HCT116 (cell line): ENCODE measurements at regions not wholly inside any gene's neighbourhood (a gene's known extent, or its start where the extent isn't known, plus 50 kb on each side); places are given as distances from the start of the nearest gene placed in this dataset.

Experiments
- ATAC-seq: fragments of 200-7000 bp; cut with Tn5 transposase; 2 replicates; pipeline ENCODE4 v1.9.1; 2020; ENCODE audit warnings: mild to moderate bottlenecking, moderate library complexity
- BruUV-seq: library from RNA; stranded (reverse); fragments of 400-500 nt; replicated peaks from 2 replicates; lab custom pipeline; 2021; lab: Mats Ljungman, UMichigan
- CTCF ChIA-PET: fragments of 300-600 bp; sonication (Branson Sonifier 250); formaldehyde crosslinking; loops from one replicate; lab custom pipeline; 2021; ENCODE audit warnings: antibody characterized with exemption; lab: Charles Lee
- POLR2A ChIA-PET: fragments of 300-600, 350-600 bp; sonication (Branson Sonifier 250); formaldehyde crosslinking; loops from one replicate; lab custom pipeline; 2021; ENCODE audit warnings: antibody characterized with exemption; lab: Charles Lee
- RAD21 ChIA-PET, 2 experiments: fragments of 300-600 bp; sonication (Branson Sonifier 250); formaldehyde crosslinking; loops; one replicate each; lab custom pipeline; 2023; ENCODE audit warnings: low total read pairs in 2 of 2; ENCODE audit not compliant: uncharacterized antibody in 2 of 2, unreplicated experiment in 2 of 2, low non-redundant PET in 1 of 2; lab: Charles Lee
- DNase-seq: peaks from one replicate; pipeline ENCODE4 v3.0.0-alpha.2; 2010; ENCODE audit warnings: low read depth, low spot score
- H2AFZ ChIP-seq: fragments of 200-600 bp; shearing (Covaris generic), sonication (generic); 2 replicates; pipeline ENCODE4 v1.6.1; 2017; ENCODE audit warnings: low read depth, mixed run types, mixed read lengths, antibody characterized with exemption, low read length; ENCODE audit not compliant: poor library complexity, severe bottlenecking
- H3K27ac ChIP-seq: 2 replicates; pipeline ENCODE4 v1.5.1; 2012; ENCODE audit warnings: low read depth, low read length
- H3K27me3 ChIP-seq: fragments of 200-600 bp; sonication (generic); 2 replicates; pipeline ENCODE4 v1.6.1; 2016; ENCODE audit warnings: mixed run types, low read length, mixed read lengths; ENCODE audit not compliant: insufficient read depth
- H3K36me3 ChIP-seq, 2 experiments: fragments of 200-500 bp in 1 of 2; fragments of 200-600 bp in 1 of 2; sonication (Bioruptor generic) in 1 of 2; sonication (generic) in 1 of 2; 2 replicates each; pipeline versions ENCODE4 v1.5.1 to v1.6.1; 2014 to 2016; ENCODE audit warnings: low read length in 2 of 2, inconsistent platforms in 1 of 2, mixed read lengths in 1 of 2, mixed run types in 1 of 2; ENCODE audit not compliant: insufficient read depth in 2 of 2, control insufficient read depth in 1 of 2
- H3K4me1 ChIP-seq, 2 experiments: fragments of 200-600 bp in 1 of 2; sonication (generic) in 1 of 2; 2 replicates each; pipeline versions ENCODE4 v1.5.1 to v1.6.1; 2012 to 2017; ENCODE audit warnings: low read length in 2 of 2, inconsistent platforms in 1 of 2, mild to moderate bottlenecking in 1 of 2, mixed read lengths in 1 of 2, mixed run types in 1 of 2, moderate library complexity in 1 of 2; ENCODE audit not compliant: insufficient read depth in 2 of 2, control insufficient read depth in 1 of 2
- H3K4me2 ChIP-seq: fragments of 200-600 bp; sonication (generic); 2 replicates; pipeline ENCODE4 v1.6.1; 2017; ENCODE audit warnings: mixed run types, low read length, mixed read lengths
- H3K4me3 ChIP-seq, 2 experiments: fragments of 200-600 bp in 1 of 2; sonication (generic) in 1 of 2; replicated peaks in 1 of 2; 2 replicates each; pipeline ENCODE4 v1.5.1; 2011 to 2016; ENCODE audit warnings: low read length in 2 of 2, control low read depth in 1 of 2, low read depth in 1 of 2, mild to moderate bottlenecking in 1 of 2, mixed read lengths in 1 of 2, mixed run types in 1 of 2
- H3K79me2 ChIP-seq: fragments of 200-600 bp; sonication (generic); 2 replicates; pipeline ENCODE4 v1.6.1; 2017; ENCODE audit warnings: mild to moderate bottlenecking, mixed run types, low read length, moderate library complexity, mixed read lengths; ENCODE audit not compliant: insufficient read depth
- H3K9ac ChIP-seq: fragments of 200-600 bp; sonication (generic); 2 replicates; pipeline ENCODE4 v1.6.1; 2016; ENCODE audit warnings: low read length, mixed read lengths
- H3K9me2 ChIP-seq: fragments of 200-600 bp; sonication (generic), shearing (Covaris generic); 2 replicates; pipeline ENCODE4 v1.6.1; 2017; ENCODE audit warnings: mixed run types, mild to moderate bottlenecking, moderate library complexity; ENCODE audit not compliant: insufficient read depth
- H3K9me3 ChIP-seq, 2 experiments: fragments of 200-500 bp in 1 of 2; fragments of 200-600 bp in 1 of 2; sonication (Bioruptor generic) in 1 of 2; sonication (generic) in 1 of 2; 2 replicates each; pipeline ENCODE4 v1.6.1; 2014 to 2017; ENCODE audit warnings: low read length in 2 of 2, mixed read lengths in 2 of 2, inconsistent platforms in 1 of 2, low read depth in 1 of 2, mild to moderate bottlenecking in 1 of 2, mixed run types in 1 of 2, moderate library complexity in 1 of 2; ENCODE audit not compliant: control insufficient read depth in 1 of 2, insufficient read depth in 1 of 2
- H4K20me1 ChIP-seq: fragments of 200-600 bp; sonication (generic), shearing (Covaris generic); 2 replicates; pipeline ENCODE4 v1.6.1; 2017; ENCODE audit warnings: mixed run types, mild to moderate bottlenecking, moderate library complexity; ENCODE audit not compliant: insufficient read depth
- CEBPB ChIP-seq: IDR thresholded peaks from 2 replicates; pipeline ENCODE4 v1.6.1; 2012; ENCODE audit warnings: low read depth
- CTCF ChIP-seq, 3 experiments: fragments of 200-600 bp in 1 of 3; sonication (generic) in 1 of 3; IDR thresholded peaks in 2 of 3; conservative IDR thresholded peaks in 1 of 3; 2 replicates each; pipeline ENCODE4 v1.5.1; 2012 to 2017; ENCODE audit warnings: low read depth in 2 of 3, low read length in 2 of 3, antibody characterized with exemption in 1 of 3, borderline replicate concordance in 1 of 3, control low read depth in 1 of 3, mild to moderate bottlenecking in 1 of 3, mixed read lengths in 1 of 3, mixed run types in 1 of 3, moderate library complexity in 1 of 3; ENCODE audit not compliant: insufficient read depth in 1 of 3
- FOSL1 ChIP-seq: IDR thresholded peaks from 2 replicates; pipeline ENCODE4 v1.6.1; 2012; ENCODE audit warnings: low read depth
- YY1 ChIP-seq: IDR thresholded peaks from 2 replicates; pipeline ENCODE4 v1.6.1; 2011; ENCODE audit warnings: low read length, low read depth, moderate library complexity, mild to moderate bottlenecking; ENCODE audit not compliant: insufficient replicate concordance; ENCODE audit errors: extremely low read depth
- ZBTB33 ChIP-seq: IDR thresholded peaks from 2 replicates; pipeline ENCODE4 v1.6.1; 2011; ENCODE audit warnings: mild to moderate bottlenecking, low read length, moderate library complexity; ENCODE audit not compliant: insufficient replicate concordance; ENCODE audit errors: extremely low read depth
- ZFX ChIP-seq: fragments of 450-650 bp; IDR thresholded peaks from 2 replicates; pipeline ENCODE4 v1.6.1; 2017
- intact Hi-C: fragments of 100-400 bp; cut with micrococcal nuclease; formaldehyde crosslinking; loops from 2 replicates; pipeline ENCODE4 v1.10.0; 2022

GRCh38 chr9:81069923-81070322 is 619.4 kb downstream of the TLE1 start:
- no peak overlapping the region for H3K4me2 ChIP-seq
- H3K4me3 ChIP-seq: no peak overlapping the region
- no TSS peak for BruUV-seq
- TF ChIP-seq CTCF (IDR thresholded peaks at IDR 0.05 in 2 of 3, conservative IDR thresholded peaks at IDR 0.05 in 1 of 3; ENCODE audit: borderline replicate concordance in 1 of 3, insufficient read depth in 1 of 3, low read depth in 2 of 3, low read length in 2 of 3) (no peak), CEBPB (no peak), ZFX (no peak), ZBTB33 (no peak), YY1 (no peak), FOSL1 (no peak)
- ChIA-PET POLR2A (no interaction called here), RAD21 (no interaction called here), CTCF (no interaction called here)
- no peaks in the 10 kb centered on the region; a peak in 1 of 4 replicates for H3K9me3 ChIP-seq
- H3K9me2 ChIP-seq: no peaks in the 10 kb centered on the region
- intact Hi-C loops: no loop called here
- H3K79me2 ChIP-seq: no peaks in the 10 kb centered on the region
- H3K27ac ChIP-seq: no peak overlapping the region
- H4K20me1 ChIP-seq: no peaks in the 10 kb centered on the region
- ATAC-seq (no peak), DNase-seq (no peak)
- H3K27me3 ChIP-seq: no peaks in the 10 kb centered on the region
- H3K4me1 ChIP-seq: no peaks in the 10 kb centered on the region
- H3K36me3 ChIP-seq: no peaks in the 10 kb centered on the region
- no peak overlapping the region for H3K9ac ChIP-seq
- H2AFZ ChIP-seq: no peak overlapping the region
